BE2C (cell line): ENCODE measurements at regions not wholly inside any gene's neighbourhood (a gene's known extent, or its start where the extent isn't known, plus 50 kb on each side); places are given as distances from the start of the nearest gene placed in this dataset.
"Not testable (repeated sequence)": the region's sequence is repeated elsewhere in the genome, so short reads cannot be mapped to it uniquely, and the experiment has no call there.

Experiments
- DNase-seq: peaks from one replicate; pipeline ENCODE4 v3.0.0-alpha.2; 2020
- H3K27me3 ChIP-seq: fragments of 250-450 bp; sonication (Bioruptor Pico); 2 replicates; pipeline ENCODE4 v1.5.1; 2020; ENCODE audit warnings: mild to moderate bottlenecking
- H3K36me3 ChIP-seq: fragments of 250-450 bp; sonication (Bioruptor Pico); 2 replicates; pipeline ENCODE4 v1.5.1; 2020; ENCODE audit warnings: mild to moderate bottlenecking
- H3K4me1 ChIP-seq: fragments of 250-450 bp; sonication (Bioruptor Pico); 2 replicates; pipeline ENCODE4 v1.5.1; 2020
- H3K4me3 ChIP-seq: 2 replicates; pipeline ENCODE4 v1.5.1; 2011; ENCODE audit warnings: low read depth, low read length
- H3K9me3 ChIP-seq: fragments of 250-450 bp; sonication (Bioruptor Pico); 2 replicates; pipeline ENCODE4 v1.5.1; 2020
- CTCF ChIP-seq: IDR thresholded peaks from 2 replicates; pipeline ENCODE4 v1.5.1; 2012; ENCODE audit warnings: mild to moderate bottlenecking, low read depth, low read length

GRCh38 chr7:109579901-109580300 is 1010.2 kb downstream of the DNAJB9 start:
- Histone ChIP-seq H3K36me3 (no peaks in the 10 kb centered on the region), H3K9me3 (no peaks in the 10 kb centered on the region), H3K4me3 (no peak overlapping the region), H3K27me3 (no peaks in the 10 kb centered on the region), H3K4me1 (no peaks in the 10 kb centered on the region)
- DNase-seq = no peak
- no peak for TF ChIP-seq CTCF

- TF ChIP-seq CTCF = no peak
- no peak overlapping the region for H3K4me3 ChIP-seq
- DNase-seq = no peak
- no peaks in the 10 kb centered on the region for H3K9me3 ChIP-seq
- H3K36me3 ChIP-seq = no peaks in the 10 kb centered on the region
- H3K4me1 ChIP-seq = no peaks in the 10 kb centered on the region
- no peaks in the 10 kb centered on the region for H3K27me3 ChIP-seq
Observed at GRCh38 chr7:109582211-109582610, 1012.5 kb downstream of the DNAJB9 start.

DNA sequence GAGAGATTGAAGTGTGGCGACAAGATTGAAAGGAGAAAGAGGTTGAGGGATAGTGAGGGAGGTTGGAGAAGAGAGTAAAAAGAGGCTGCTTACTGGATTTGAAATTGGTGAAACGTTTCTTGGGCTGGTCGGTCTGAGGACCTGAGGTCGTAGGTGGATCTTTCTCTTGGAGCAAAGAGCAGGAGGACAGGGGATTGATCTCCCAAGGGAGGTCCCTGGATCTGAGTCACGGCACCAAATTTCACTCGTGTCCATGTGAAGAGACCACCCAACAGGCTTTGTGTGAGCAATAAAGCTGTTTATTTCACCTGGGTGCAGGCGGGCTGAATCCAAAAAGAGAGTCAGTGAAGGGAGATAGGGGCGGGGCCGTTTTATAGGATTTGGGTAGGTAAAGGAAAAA is 1027.3 kb downstream of the DNAJB9 start:
- not testable (repeated sequence) for H3K27me3 ChIP-seq, H3K36me3 ChIP-seq, DNase-seq, H3K9me3 ChIP-seq, H3K4me3 ChIP-seq, H3K4me1 ChIP-seq

GRCh38 chr7:109611656-109612055 is 1042.0 kb downstream of the DNAJB9 start:
- Histone ChIP-seq H3K4me1 (no peaks in the 10 kb centered on the region), H3K4me3 (no peak overlapping the region), H3K36me3 (no peaks in the 10 kb centered on the region), H3K9me3 (no peaks in the 10 kb centered on the region), H3K27me3 (no peaks in the 10 kb centered on the region)
- no peak for TF ChIP-seq CTCF
- DNase-seq = no peak

DNA sequence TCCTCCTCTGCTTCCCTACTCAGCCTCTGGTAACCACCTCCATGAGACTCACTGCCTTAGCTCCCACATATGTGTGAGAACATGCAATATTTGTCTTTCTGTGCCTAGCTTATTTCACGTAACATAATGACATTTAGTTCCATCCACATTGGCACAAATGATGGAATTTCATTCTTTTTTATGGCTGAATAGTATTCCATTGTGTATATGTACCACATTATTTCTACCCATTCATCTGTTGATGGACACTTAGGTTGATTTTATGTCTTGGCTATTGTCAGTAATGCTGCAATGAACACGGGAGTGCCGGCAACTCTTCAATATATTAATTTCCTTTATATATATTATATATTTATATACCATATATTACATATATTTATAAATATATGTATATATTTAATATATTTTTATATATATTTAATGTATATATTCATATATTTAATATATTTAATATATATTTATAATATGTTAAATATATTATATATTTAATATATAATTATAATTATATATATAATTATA is 1046.9 kb downstream of the DNAJB9 start:
- Histone ChIP-seq H3K4me1 (no peaks in the 10 kb centered on the region), H3K36me3 (no peaks in the 10 kb centered on the region), H3K27me3 (no peaks in the 10 kb centered on the region), H3K9me3 (no peaks in the 10 kb centered on the region), H3K4me3 (no peak overlapping the region)
- no peak for TF ChIP-seq CTCF
- no peak for DNase-seq

- Histone ChIP-seq H3K9me3 (no peaks in the 10 kb centered on the region), H3K4me1 (no peaks in the 10 kb centered on the region), H3K27me3 (no peaks in the 10 kb centered on the region), H3K4me3 (no peak overlapping the region), H3K36me3 (no peaks in the 10 kb centered on the region)
- DNase-seq = no peak
- no peak for TF ChIP-seq CTCF
Observed at GRCh38 chr7:109622320-109622719, 1052.6 kb downstream of the DNAJB9 start.

DNA sequence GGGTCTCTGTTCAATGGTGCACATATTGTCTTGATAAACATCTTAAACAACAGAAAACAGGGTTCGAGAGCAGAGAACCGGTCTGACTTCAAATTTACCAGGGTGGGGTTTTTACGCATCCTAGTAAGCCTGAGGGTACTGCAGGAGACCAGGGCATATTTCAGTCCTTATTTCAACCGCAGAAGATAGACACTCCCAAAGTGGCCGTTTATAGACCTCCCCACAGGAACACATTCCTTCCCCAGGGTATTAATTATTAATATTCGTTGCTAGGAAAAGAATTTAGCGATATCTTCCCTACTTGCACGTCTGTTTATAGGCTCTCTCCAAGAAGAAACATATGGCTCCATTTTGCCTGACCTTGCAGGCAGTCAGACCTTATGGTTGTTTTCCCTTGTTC is 1063.2 kb downstream of the DNAJB9 start:
- H3K4me1 ChIP-seq, H3K36me3 ChIP-seq, H3K27me3 ChIP-seq, H3K4me3 ChIP-seq, DNase-seq, H3K9me3 ChIP-seq: not testable (repeated sequence)
